K562 (cell line): ENCODE measurements at regions not wholly inside any gene's neighbourhood (a gene's known extent, or its start where the extent isn't known, plus 50 kb on each side); places are given as distances from the start of the nearest gene placed in this dataset.

Source experiments
- ATAC-seq: fragments of 200-7000 bp; cut with Tn5 transposase; 3 replicates; pipeline ENCODE4 v1.9.1; 2020; ENCODE audit warnings: moderate library complexity
- BruUV-seq: library from RNA; stranded (reverse); fragments of 400-500 nt; replicated peaks from 2 replicates; lab custom pipeline; 2021; lab: Mats Ljungman, UMichigan
- CTCF ChIA-PET: fragments of 300-600 bp; formaldehyde crosslinking; extraction: SDS; loops from one replicate; lab custom pipeline; 2021; ENCODE audit warnings: low intra/inter-chr PET ratio; lab: Yijun Ruan, JAX
- POLR2A ChIA-PET: fragments of 300-600, 350-650 bp; sonication (Branson Sonifier 250); formaldehyde crosslinking; extraction: SDS; loops from one replicate; lab custom pipeline; 2021; ENCODE audit warnings: antibody characterized with exemption, inconsistent platforms; lab: Yijun Ruan, JAX
- DNase-seq, 4 experiments: peaks; one replicate each; pipeline versions ENCODE4 v3.0.0 to v3.0.0-alpha.2; 2011 to 2018; ENCODE audit warnings: low spot score in 3 of 4, mixed read lengths in 3 of 4; ENCODE audit errors: extremely low read depth in 1 of 4
- FAIRE-seq: peaks from 2 replicates; lab custom pipeline; 2011; peaks lifted over from hg19 to GRCh38; lab: Jason Lieb, UNC
- H2AFZ ChIP-seq: 2 replicates; pipeline ENCODE4 v1.6.0; 2011; ENCODE audit warnings: low read depth, low read length, control low read depth, inconsistent platforms
- H3K27ac ChIP-seq: fragments of 200-600 bp; 3 replicates; pipeline ENCODE4 v1.8.0; 2011; ENCODE audit warnings: low read depth, mild to moderate bottlenecking, control low read depth, inconsistent platforms, low read length, moderate library complexity, mixed read lengths; ENCODE audit errors: extremely low read depth
- H3K27me3 ChIP-seq, 2 experiments: fragments of 300-600 bp in 1 of 2; 2 replicates in 1 of 2; 3 replicates in 1 of 2; pipeline versions ENCODE4 v1.6.0 to v1.8.0; 2011; ENCODE audit warnings: inconsistent platforms in 2 of 2, low read length in 2 of 2, mild to moderate bottlenecking in 1 of 2, mixed read lengths in 1 of 2, moderate library complexity in 1 of 2; ENCODE audit not compliant: control insufficient read depth in 2 of 2, insufficient read depth in 2 of 2
- H3K36me3 ChIP-seq: fragments of 300-600 bp; 3 replicates; pipeline ENCODE4 v1.8.0; 2011; ENCODE audit warnings: mild to moderate bottlenecking, low read length, inconsistent platforms; ENCODE audit not compliant: control insufficient read depth, insufficient read depth
- H3K4me1 ChIP-seq, 2 experiments: fragments of 200-600 bp in 1 of 2; replicated peaks in 1 of 2; 2 replicates in 1 of 2; 3 replicates in 1 of 2; pipeline versions ENCODE4 v1.5.1 to v1.8.0; 2011; ENCODE audit warnings: inconsistent platforms in 2 of 2, low read length in 2 of 2, mild to moderate bottlenecking in 1 of 2, mixed read lengths in 1 of 2, moderate library complexity in 1 of 2; ENCODE audit not compliant: control insufficient read depth in 2 of 2, insufficient read depth in 2 of 2
- H3K4me2 ChIP-seq: 2 replicates; pipeline ENCODE4 v1.6.1; 2011; ENCODE audit warnings: low read length, control low read depth, inconsistent platforms, mixed read lengths; ENCODE audit not compliant: insufficient read depth
- H3K4me3 ChIP-seq: fragments of 200-600 bp; sonication (generic), shearing (Covaris generic); 2 replicates; pipeline ENCODE4 v1.5.1; 2016; ENCODE audit warnings: control low read depth, inconsistent platforms
- H3K79me2 ChIP-seq: fragments of 200-600 bp; 3 replicates; pipeline ENCODE4 v1.8.0; 2011; ENCODE audit warnings: low read length, inconsistent platforms; ENCODE audit not compliant: control insufficient read depth, insufficient read depth
- H3K9ac ChIP-seq, 2 experiments: 2 replicates each; pipeline versions ENCODE4 v1.6.0 to v1.6.1; 2011; ENCODE audit warnings: low read depth in 2 of 2, low read length in 2 of 2, control low read depth in 1 of 2, inconsistent platforms in 1 of 2, mild to moderate bottlenecking in 1 of 2, mixed read lengths in 1 of 2; ENCODE audit not compliant: insufficient read depth in 1 of 2
- H3K9me1 ChIP-seq: one replicate; pipeline ENCODE4 v1.6.0; 2011; ENCODE audit warnings: inconsistent platforms, mild to moderate bottlenecking, low read length, moderate library complexity; ENCODE audit not compliant: control insufficient read depth, insufficient read depth
- H3K9me3 ChIP-seq: replicated peaks from 2 replicates; pipeline ENCODE4 v1.5.1; 2011; ENCODE audit warnings: low read depth, low read length, inconsistent platforms; ENCODE audit not compliant: control insufficient read depth, insufficient read depth
- H4K20me1 ChIP-seq: replicated peaks from 2 replicates; pipeline ENCODE4 v1.6.1; 2011; ENCODE audit warnings: low read length, inconsistent platforms, mixed read lengths; ENCODE audit not compliant: control insufficient read depth, insufficient read depth
- BCL6 ChIP-seq: fragments of 250-450 bp; sonication (Bioruptor Pico); IDR thresholded peaks from 2 replicates; pipeline ENCODE4 v1.4.0; 2020
- BDP1 ChIP-seq: IDR thresholded peaks from 3 replicates; pipeline ENCODE4 v1.6.1; 2011; ENCODE audit not compliant: insufficient read length, insufficient read depth
- HDGF ChIP-seq: fragments of 450-650 bp; IDR thresholded peaks from 2 replicates; pipeline ENCODE4 v1.6.1; 2016
- NFIX ChIP-seq: fragments of 250-450 bp; sonication (Bioruptor Pico); IDR thresholded peaks from 2 replicates; pipeline ENCODE4 v1.4.0; 2020; ENCODE audit warnings: low read depth, mild to moderate bottlenecking, moderate library complexity
- PML ChIP-seq: IDR thresholded peaks from 2 replicates; pipeline ENCODE4 v1.6.1; 2012; ENCODE audit warnings: low read length, inconsistent platforms
- POLR3A ChIP-seq: IDR thresholded peaks from 2 replicates; pipeline ENCODE4 v1.6.1; 2011; ENCODE audit warnings: borderline replicate concordance, mild to moderate bottlenecking, moderate library complexity; ENCODE audit not compliant: insufficient read length, insufficient read depth; ENCODE audit errors: extremely low read depth
- PPARD ChIP-seq: fragments of 250-450 bp; sonication (Bioruptor Pico); IDR thresholded peaks from 2 replicates; pipeline ENCODE4 v1.8.0; 2022; ENCODE audit warnings: inconsistent platforms, mild to moderate bottlenecking, moderate library complexity
- RAD51 ChIP-seq: fragments of 450-650 bp; IDR thresholded peaks from 2 replicates; pipeline ENCODE4 v1.7.1; 2016; ENCODE audit warnings: low read depth, mild to moderate bottlenecking, borderline replicate concordance
- RBFOX2 ChIP-seq: fragments of 200-400 bp; formaldehyde crosslinking; IDR thresholded peaks from 2 replicates; pipeline ENCODE4 v1.6.1; 2017; ENCODE audit warnings: low read depth, mild to moderate bottlenecking, low read length, moderate library complexity
- ZBTB7A ChIP-seq: IDR thresholded peaks from 2 replicates; pipeline ENCODE4 v1.6.1; 2011; ENCODE audit warnings: low read depth, mild to moderate bottlenecking, low read length, moderate library complexity, borderline replicate concordance; ENCODE audit not compliant: control insufficient read depth
- ZNF408 ChIP-seq: fragments of 250-450 bp; sonication (Bioruptor Pico); IDR thresholded peaks from 2 replicates; pipeline ENCODE4 v1.4.0; 2020; ENCODE audit warnings: low read depth, mild to moderate bottlenecking, moderate library complexity
- ZNF57 ChIP-seq: fragments of 450-650 bp; formaldehyde crosslinking; IDR thresholded peaks from 2 replicates; pipeline ENCODE4 v1.4.0; 2020; ENCODE audit warnings: mild to moderate bottlenecking, moderate library complexity
- WGBS: fragments of 100-300 bp; shearing (Covaris generic); methylation state at CpG from one replicate; pipeline ENCODE4 v1.1.6; 2016; ENCODE audit warnings: low coverage, mixed read lengths; ENCODE audit not compliant: insufficient coverage; ENCODE audit errors: missing lambda C conversion rate; 5-methylcytosine and 5-hydroxymethylcytosine counted together
- in situ Hi-C: fragments of 300-500 bp; cut with MboI; formaldehyde crosslinking; loops from 4 replicates; pipeline ENCODE4 v1.15.0; 2018; ENCODE audit warnings: inconsistent platforms, mixed read lengths
- intact Hi-C: fragments of 100-400 bp; cut with micrococcal nuclease; formaldehyde crosslinking; loops from 2 replicates; pipeline ENCODE4 v1.14.2; 2022

DNA sequence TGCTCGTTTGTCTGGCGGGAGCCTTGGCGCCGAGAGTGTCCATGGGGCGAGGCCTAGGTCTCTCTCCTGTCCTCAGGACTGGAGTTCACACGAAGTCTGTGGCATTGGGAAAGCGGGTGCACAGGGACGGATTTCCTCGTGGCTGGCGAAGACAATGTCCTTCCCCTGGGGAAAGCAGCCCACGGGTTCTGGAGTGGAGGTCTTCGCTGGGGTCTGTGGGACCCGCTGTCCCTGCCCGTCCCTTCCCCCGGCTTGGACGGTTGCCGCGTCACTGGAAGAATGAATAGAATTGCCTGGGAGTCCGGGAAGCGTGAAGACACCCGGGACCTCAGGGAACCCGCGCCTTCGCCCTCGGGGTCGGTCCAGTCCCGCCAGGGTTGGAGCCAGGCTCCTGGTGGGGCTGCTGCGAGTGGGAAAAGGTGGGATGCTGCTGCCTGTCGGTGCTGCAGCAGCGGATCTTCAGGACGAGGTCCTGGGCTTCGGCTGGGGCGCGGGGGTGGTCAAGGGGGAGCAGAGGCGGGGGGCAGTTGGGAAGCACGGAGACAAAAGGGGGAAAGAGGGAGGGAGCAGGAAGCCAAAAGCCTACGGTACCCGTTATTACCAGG is 441.8 kb upstream of the DEFB115 start:
- no peaks in the 10 kb centered on the region for H3K9me1 ChIP-seq
- no peak for DNase-seq
- intact Hi-C loops (no loop called here), in situ Hi-C loops (no loop called here)
- no peaks in the 10 kb centered on the region for H3K79me2 ChIP-seq
- no peak overlapping the region; the same call in 1 of the 2 replicates for H3K4me2 ChIP-seq
- H3K4me3 ChIP-seq = no peak overlapping the region
- TF ChIP-seq ZNF57 (CRISPR knock-in tag) (no peak), POLR3A (peak; percentile 1)
- no peaks in the 10 kb centered on the region for H3K9me3 ChIP-seq
- H3K4me1 ChIP-seq = peaks cover 0 to 22% of the 10 kb centered on the region in 2 experiments; a peak in 2 of 5 replicates
- H3K27me3 ChIP-seq = peaks cover 9 to 21% of the 10 kb centered on the region in 2 experiments; a peak in 3 of 5 replicates
- H3K9ac ChIP-seq = no peak overlapping the region; a peak in 1 of 4 replicates
- no peaks in the 10 kb centered on the region for H4K20me1 ChIP-seq
- ATAC-seq = no peak
- WGBS = 32% methylated on average over 30 of the region's 38 CpGs
- H2AFZ ChIP-seq = peak overlapping the region; percentile 60; the same call in 1 of the 2 replicates
- no peaks in the 10 kb centered on the region for H3K36me3 ChIP-seq
- CTCF ChIA-PET = no interaction called here
- no TSS peak for BruUV-seq
- POLR2A ChIA-PET = no interaction called here
- no peak overlapping the region for H3K27ac ChIP-seq
- FAIRE-seq = no peak

DNA sequence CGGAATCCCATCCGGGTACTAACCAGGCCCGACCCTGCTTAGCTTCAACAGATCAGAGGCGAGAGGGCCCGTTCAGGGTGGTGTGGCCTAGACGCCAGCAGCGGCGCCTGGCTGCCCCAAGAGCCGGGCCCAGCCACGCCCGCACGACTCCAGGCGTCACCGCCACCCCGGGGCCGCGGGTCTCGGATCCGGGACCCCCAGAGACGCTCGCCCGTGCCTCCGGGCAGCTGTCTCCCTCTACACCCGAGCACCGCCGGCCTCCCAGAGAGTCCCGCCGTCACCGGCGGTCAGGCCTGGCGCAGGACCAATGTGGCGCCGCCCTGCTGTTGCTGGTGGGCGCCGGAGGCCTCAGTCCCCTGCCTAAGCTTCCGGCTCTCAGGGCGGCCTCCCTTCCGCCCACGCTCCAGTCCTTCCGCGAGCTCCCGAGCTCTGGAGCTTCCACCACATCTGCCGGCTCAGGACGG is 441.2 kb upstream of the DEFB115 start:
- POLR2A ChIA-PET = no interaction called here
- DNase-seq (peak; percentile 56 to 74 (median 64)), ATAC-seq (peak; percentile 97), FAIRE-seq (no peak)
- no peaks in the 10 kb centered on the region for H3K79me2 ChIP-seq
- H3K27me3 ChIP-seq = peaks cover 9 to 21% of the 10 kb centered on the region in 2 experiments; a peak in 3 of 5 replicates
- in situ Hi-C loops (no loop called here), intact Hi-C loops (no loop called here)
- H3K9ac ChIP-seq = peak overlapping the region; percentile 17 to 18; a peak in 1 of 4 replicates
- no peak overlapping the region; the same call in none of the 2 replicates for H3K4me2 ChIP-seq
- CTCF ChIA-PET = no interaction called here
- H3K9me3 ChIP-seq = no peaks in the 10 kb centered on the region
- no peaks in the 10 kb centered on the region for H3K36me3 ChIP-seq
- no peak overlapping the region for H3K27ac ChIP-seq
- H3K4me3 ChIP-seq = peak overlapping the region; percentile 4; the same call in 1 of the 2 replicates
- 13% methylated on average over 44 of the region's 44 CpGs for WGBS
- no peaks in the 10 kb centered on the region for H3K9me1 ChIP-seq
- H4K20me1 ChIP-seq = no peaks in the 10 kb centered on the region
- BruUV-seq = no TSS peak
- H2AFZ ChIP-seq = peak overlapping the region; percentile 60
- peaks cover 0 to 22% of the 10 kb centered on the region in 2 experiments; a peak in 2 of 5 replicates for H3K4me1 ChIP-seq
- TF ChIP-seq ZNF408 (CRISPR knock-in tag) = no peak
- TF ChIP-seq PML = no peak
- no peak for TF ChIP-seq RAD51
- TF ChIP-seq BCL6 = no peak
- no peak for TF ChIP-seq HDGF
- no peak for TF ChIP-seq BDP1
- TF ChIP-seq NFIX = no peak
- TF ChIP-seq ZBTB7A = peak; percentile 12; the same call in 1 of the 2 replicates
- TF ChIP-seq PPARD = no peak
- TF ChIP-seq RBFOX2 = peak; percentile 70
